ENCODE measurements at regions not wholly inside any gene's neighbourhood (a gene's known extent, or its start where the extent isn't known, plus 50 kb on each side); places are given as distances from the start of the nearest gene placed in this dataset.

DNA sequence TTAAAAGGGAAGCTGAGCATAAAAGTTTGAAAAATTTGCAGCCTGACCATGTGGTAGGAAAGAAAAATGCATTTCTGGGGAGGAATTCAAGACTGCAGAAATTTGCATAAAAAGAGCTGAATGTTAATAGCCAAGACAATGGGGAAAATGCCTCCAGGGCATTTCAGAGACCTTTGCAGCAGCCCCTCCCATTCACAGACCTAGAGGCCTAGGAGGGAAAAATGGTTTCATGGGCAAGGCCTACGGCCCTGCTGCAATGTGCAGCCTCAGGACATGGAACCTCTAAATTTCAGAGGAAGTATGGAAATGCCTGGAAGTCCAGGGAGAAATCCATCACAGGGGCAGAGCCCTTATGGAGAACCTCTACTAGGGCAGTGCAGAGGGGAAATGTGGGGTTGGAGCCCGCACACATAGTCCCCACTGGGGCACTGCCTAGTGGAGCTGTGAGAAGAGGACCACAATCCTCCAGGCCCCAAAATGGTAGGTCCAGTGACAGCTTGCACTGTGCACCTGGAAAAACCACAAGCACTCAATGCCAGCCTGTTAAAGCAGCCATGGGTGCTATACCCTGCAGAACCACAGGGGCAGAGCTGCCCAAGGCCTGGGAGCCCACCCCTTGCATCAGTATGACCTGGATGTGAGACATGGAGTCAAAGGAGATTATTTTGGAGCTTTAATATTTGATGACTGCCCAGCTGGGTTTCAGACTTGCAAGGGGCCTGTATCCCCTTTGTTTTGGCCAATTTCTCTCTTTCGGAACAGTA is 243.8 kb downstream of the DNAJB9 start:
- DNase-seq (ENCODE audit: insufficient read length, low spot score) (no peak), FAIRE-seq (no peak)
- TF ChIP-seq, protein P1, sequence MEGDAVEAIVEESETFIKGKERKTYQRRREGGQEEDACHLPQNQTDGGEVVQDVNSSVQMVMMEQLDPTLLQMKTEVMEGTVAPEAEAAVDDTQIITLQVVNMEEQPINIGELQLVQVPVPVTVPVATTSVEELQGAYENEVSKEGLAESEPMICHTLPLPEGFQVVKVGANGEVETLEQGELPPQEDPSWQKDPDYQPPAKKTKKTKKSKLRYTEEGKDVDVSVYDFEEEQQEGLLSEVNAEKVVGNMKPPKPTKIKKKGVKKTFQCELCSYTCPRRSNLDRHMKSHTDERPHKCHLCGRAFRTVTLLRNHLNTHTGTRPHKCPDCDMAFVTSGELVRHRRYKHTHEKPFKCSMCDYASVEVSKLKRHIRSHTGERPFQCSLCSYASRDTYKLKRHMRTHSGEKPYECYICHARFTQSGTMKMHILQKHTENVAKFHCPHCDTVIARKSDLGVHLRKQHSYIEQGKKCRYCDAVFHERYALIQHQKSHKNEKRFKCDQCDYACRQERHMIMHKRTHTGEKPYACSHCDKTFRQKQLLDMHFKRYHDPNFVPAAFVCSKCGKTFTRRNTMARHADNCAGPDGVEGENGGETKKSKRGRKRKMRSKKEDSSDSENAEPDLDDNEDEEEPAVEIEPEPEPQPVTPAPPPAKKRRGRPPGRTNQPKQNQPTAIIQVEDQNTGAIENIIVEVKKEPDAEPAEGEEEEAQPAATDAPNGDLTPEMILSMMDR (IDR thresholded peaks at IDR 0.05; ENCODE audit: insufficient read depth, missing control alignments), result no peak

DNA sequence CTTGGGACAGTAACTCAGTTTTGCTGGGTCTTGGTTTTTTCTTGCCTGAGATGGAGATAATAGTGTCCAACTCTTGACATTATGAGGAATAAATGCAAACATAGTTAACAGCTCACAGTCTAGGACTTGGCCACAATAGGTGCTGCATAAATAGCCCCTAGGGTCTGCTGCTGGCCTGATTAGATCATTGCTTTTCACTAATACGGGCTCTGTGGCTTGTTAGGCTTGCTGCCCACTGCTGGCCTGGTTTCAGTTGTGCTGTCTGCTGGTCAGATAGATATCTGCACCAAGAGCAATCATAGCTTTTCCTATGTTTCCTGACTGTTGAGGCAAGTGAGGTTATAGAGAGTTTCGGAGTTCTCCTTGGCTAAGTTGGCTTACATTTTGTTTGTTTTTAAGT is 246.1 kb downstream of the DNAJB9 start:
- no peak for DNase-seq (ENCODE audit: insufficient read length, low spot score)
- TF ChIP-seq, protein P1 (IDR thresholded peaks at IDR 0.05; ENCODE audit: insufficient read depth, missing control alignments), result no peak
- no peak for FAIRE-seq

DNA sequence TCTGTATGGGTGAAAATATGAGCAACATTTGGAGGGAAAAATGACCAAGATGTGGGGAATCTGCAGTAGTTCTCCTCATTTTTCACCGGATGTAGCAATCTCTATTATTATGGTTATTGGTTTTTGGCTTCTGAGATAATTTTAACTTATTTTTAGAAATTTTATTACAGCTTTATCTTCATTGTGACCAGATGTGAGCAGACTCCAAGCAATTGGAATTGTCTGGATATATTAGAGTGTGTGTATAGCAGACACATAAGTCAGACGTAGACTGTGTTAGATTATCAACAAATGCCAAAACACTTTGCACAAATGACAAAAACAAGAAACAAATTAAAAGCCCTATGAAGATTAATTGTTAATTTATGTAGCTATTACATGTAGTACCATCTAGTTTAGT is 249.1 kb downstream of the DNAJB9 start:
- DNase-seq (ENCODE audit: insufficient read length, low spot score), result no peak
- TF ChIP-seq, protein P1 (IDR thresholded peaks at IDR 0.05; ENCODE audit: insufficient read depth, missing control alignments), result no peak

DNA sequence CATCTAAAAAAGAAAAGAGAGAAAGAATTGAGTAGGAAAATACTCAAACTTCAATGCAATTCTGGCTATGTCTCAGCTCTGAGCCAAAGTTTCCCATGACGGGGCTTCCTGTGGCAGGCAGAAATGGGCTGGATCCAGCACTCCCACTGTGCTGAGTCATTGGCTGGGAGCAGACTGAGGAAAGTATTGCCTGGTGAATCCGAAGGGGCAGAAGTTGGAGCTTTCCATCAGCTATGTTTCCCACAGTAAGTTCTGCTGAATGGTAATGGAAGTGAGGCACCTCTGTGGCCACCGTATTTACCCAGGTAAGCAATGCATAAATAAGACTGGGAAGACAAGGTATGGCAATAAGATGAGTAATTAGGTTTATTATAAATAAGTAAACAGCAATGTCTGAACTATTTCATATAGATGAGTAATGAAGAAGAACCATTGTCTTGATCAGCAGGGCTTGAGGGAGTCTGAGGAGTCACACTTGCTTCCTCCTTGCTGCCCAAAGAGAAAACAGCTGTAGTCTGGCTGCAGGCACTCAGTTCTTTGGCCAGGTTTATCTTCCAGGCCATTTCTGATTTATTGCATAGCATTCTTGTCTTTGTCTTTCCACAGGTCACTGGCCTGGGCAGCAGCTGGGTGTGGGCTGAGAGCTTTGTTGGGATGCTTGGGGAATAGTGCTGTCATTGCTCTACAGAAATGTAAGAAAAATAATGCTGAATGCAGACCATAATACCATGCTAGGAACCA is 255.3 kb downstream of the DNAJB9 start:
- DNase-seq (ENCODE audit: insufficient read length, low spot score) (no peak), FAIRE-seq (no peak)
- TF ChIP-seq, protein P1 (IDR thresholded peaks at IDR 0.05; ENCODE audit: insufficient read depth, missing control alignments), result no peak

More for the DNA sequence above, 249.1 kb downstream of the DNAJB9 start:
- no peak for FAIRE-seq

DNA sequence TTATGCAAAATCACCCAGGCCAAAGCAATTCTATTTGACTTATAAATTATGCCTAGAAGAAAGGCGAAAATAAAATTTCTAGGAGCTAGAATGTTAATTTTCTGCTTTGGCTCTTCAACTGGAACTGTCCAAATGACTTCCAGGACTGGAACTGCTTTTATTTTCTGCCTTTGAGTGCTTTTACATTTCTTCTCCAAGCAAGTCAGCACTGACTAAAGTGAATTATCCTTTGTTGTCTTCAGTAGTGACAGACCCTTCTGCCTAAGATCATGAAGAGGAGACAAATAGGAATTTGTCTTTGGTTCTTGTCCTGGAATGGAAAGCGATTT is 255.9 kb downstream of the DNAJB9 start:
- FAIRE-seq (no peak), DNase-seq (ENCODE audit: insufficient read length, low spot score) (no peak)
- TF ChIP-seq, protein P1 (IDR thresholded peaks at IDR 0.05; ENCODE audit: insufficient read depth, missing control alignments), result no peak

DNA sequence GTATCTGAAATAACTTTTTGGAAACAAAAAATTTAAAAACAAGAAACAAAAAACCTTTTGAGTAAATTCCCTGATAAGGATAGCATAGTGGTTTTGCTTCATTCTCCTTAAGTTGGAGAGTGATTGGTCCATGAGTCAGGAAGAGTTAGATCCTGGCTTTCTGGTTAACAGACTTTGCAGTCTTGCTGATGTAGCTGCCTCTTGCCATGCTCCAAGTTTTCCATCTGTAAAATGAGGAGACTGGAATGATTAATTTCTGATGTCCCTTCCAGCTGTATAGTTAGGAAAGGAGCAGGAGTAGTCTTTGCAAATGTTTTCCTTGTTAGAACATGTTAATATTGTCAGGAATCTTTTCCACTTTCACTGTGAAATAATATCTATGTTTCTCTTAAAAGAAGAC is 266.6 kb downstream of the DNAJB9 start:
- TF ChIP-seq, protein P1 (IDR thresholded peaks at IDR 0.05; ENCODE audit: insufficient read depth, missing control alignments), result no peak
- DNase-seq (ENCODE audit: insufficient read length, low spot score), result no peak
- no peak for FAIRE-seq

DNA sequence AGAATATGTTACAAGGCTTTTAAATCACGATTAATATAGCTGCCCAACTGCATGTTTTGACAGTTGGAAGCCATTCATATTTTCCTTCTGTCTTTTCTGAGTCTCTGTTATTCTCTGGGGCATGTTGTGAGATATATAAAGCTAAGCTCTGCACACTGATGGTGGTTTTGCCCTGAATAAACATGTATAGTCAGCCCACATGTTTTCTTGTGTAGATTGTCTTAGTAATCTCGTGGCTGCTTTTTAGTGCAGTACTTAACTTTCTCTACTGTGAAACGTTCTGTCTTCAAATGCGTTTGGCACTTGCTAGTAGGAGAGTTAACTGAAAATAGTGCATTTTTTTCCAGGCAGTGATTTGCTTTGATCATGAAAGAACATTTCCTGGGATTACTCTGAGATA is 268.5 kb downstream of the DNAJB9 start:
- DNase-seq (ENCODE audit: insufficient read length, low spot score), result no peak
- TF ChIP-seq, protein P1 (IDR thresholded peaks at IDR 0.05; ENCODE audit: insufficient read depth, missing control alignments), result no peak
- FAIRE-seq, result no peak
